HEK293T (cell line): ENCODE measurements at regions not wholly inside any gene's neighbourhood (a gene's known extent, or its start where the extent isn't known, plus 50 kb on each side); places are given as distances from the start of the nearest gene placed in this dataset.

Source experiments
- ELF4 ChIP-seq: fragments of 450-650 bp; IDR thresholded peaks from 2 replicates; pipeline ENCODE4 v1.6.1; 2017; ENCODE audit warnings: antibody characterized with exemption
- FOXA1 ChIP-seq: fragments of 450-650 bp; IDR thresholded peaks from 2 replicates; pipeline ENCODE4 v1.6.1; 2016; ENCODE audit warnings: mild to moderate bottlenecking
- HDGF ChIP-seq: fragments of 450-650 bp; IDR thresholded peaks from 2 replicates; pipeline ENCODE4 v1.6.1; 2017; ENCODE audit warnings: antibody characterized with exemption, borderline replicate concordance
- L3MBTL2 ChIP-seq: fragments of 450-650 bp; conservative IDR thresholded peaks from 2 replicates; pipeline ENCODE4 v1.6.1; 2016; ENCODE audit warnings: mild to moderate bottlenecking
- SP1 ChIP-seq: fragments of 450-650 bp; IDR thresholded peaks from 2 replicates; pipeline ENCODE4 v1.6.1; 2017
- SUZ12 ChIP-seq: fragments of 450-650 bp; IDR thresholded peaks from 2 replicates; pipeline ENCODE4 v1.6.1; 2016; ENCODE audit warnings: mild to moderate bottlenecking
- TARDBP ChIP-seq: fragments of 450-650 bp; IDR thresholded peaks from 2 replicates; pipeline ENCODE4 v1.6.1; 2016

DNA sequence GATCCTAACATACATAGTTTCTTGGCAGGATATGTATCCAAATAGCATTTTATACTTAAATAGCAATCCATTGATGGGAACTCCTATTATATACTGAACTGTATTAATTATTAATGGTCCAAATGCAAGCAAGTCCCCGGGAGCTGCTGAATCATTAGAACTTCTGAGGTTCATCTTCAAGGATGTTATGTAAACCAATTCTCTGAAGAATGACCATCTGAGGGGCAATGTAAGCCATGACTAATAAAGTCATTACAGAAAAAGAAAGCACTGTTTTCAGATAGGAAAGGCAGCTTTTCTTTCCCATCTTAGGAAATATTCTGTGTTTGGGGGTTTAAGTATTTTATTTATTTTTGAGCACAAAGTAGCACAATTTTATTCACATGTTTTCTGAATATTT is 166.1 kb upstream of the SLC16A7 start:
- TF ChIP-seq ELF4 (no peak), TARDBP (no peak), HDGF (no peak), FOXA1 (no peak), L3MBTL2 (no peak), SUZ12 (no peak), SP1 (no peak)
